ENCODE measurements at regions not wholly inside any gene's neighbourhood (a gene's known extent, or its start where the extent isn't known, plus 50 kb on each side); places are given as distances from the start of the nearest gene placed in this dataset.
"Not testable (repeated sequence)": the region's sequence is repeated elsewhere in the genome, so short reads cannot be mapped to it uniquely, and the experiment has no call there.

- DNase-seq (ENCODE audit: low spot score), result no peak
- intact Hi-C loops (cut with DNase I), result no loop called here
Observed at GRCh38 chr10:6692856-6693255, 112.8 kb upstream of the PRKCQ start.

- intact Hi-C loops (cut with DNase I), result no loop called here
- no peak for DNase-seq (ENCODE audit: low spot score)
Observed at GRCh38 chr10:6692103-6692502, 112.0 kb upstream of the PRKCQ start.

GRCh38 chr10:6689036-6689435, 109.0 kb upstream of the PRKCQ start:
- no peak for DNase-seq (ENCODE audit: low spot score)
- intact Hi-C loops (cut with DNase I), result no loop called here

- no peak for DNase-seq (ENCODE audit: low spot score)
- intact Hi-C loops (cut with DNase I), result no loop called here
Observed at GRCh38 chr10:6680735-6681134, 100.7 kb upstream of the PRKCQ start.

- intact Hi-C loops (cut with DNase I), result loop anchor here (10.0 kb wide), 2 partner anchors 264 to 736 kb away; partner anchors contain the start of gene SFMBT2
Observed at GRCh38 chr10:6678956-6679355, 98.9 kb upstream of the PRKCQ start.

GRCh38 chr10:6678211-6678803, 98.2 kb upstream of the PRKCQ start:
- DNase-seq (ENCODE audit: low spot score), result no peak
- intact Hi-C loops (cut with DNase I), result loop anchor here (10.0 kb wide), 2 partner anchors 264 to 736 kb away; partner anchors contain the start of gene SFMBT2

More at GRCh38 chr10:6678956-6679355, 98.9 kb upstream of the PRKCQ start:
- DNase-seq (ENCODE audit: low spot score), result no peak

- intact Hi-C loops (cut with DNase I), result loop anchor here (10.0 kb wide), 2 partner anchors 262 to 738 kb away; partner anchors contain the start of gene SFMBT2
- DNase-seq (ENCODE audit: low spot score), result not testable (repeated sequence)
Observed at GRCh38 chr10:6677129-6677528, 97.1 kb upstream of the PRKCQ start.

- intact Hi-C loops (cut with DNase I), result loop anchor here (10.0 kb wide), 2 partner anchors 259 to 741 kb away; partner anchors contain the start of gene SFMBT2
- no peak for DNase-seq (ENCODE audit: low spot score)
Observed at GRCh38 chr10:6674291-6674690, 94.2 kb upstream of the PRKCQ start.

- DNase-seq (ENCODE audit: low spot score), result no peak
Observed at GRCh38 chr10:6671976-6672375, 91.9 kb upstream of the PRKCQ start.

GRCh38 chr10:6669269-6669859, 89.3 kb upstream of the PRKCQ start:
- no peak for DNase-seq (ENCODE audit: low spot score)
- intact Hi-C loops (cut with DNase I), result no loop called here

More at GRCh38 chr10:6671976-6672375, 91.9 kb upstream of the PRKCQ start:
- intact Hi-C loops (cut with DNase I), result loop anchor here (10.0 kb wide), 2 partner anchors 257 to 743 kb away; partner anchors contain the start of gene SFMBT2

GRCh38 chr10:6667679-6668270, 87.7 kb upstream of the PRKCQ start:
- intact Hi-C loops (cut with DNase I), result no loop called here

GRCh38 chr10:6667150-6667549, 87.1 kb upstream of the PRKCQ start:
- intact Hi-C loops (cut with DNase I), result no loop called here
- no peak for DNase-seq (ENCODE audit: low spot score)

More at GRCh38 chr10:6667679-6668270, 87.7 kb upstream of the PRKCQ start:
- DNase-seq (ENCODE audit: low spot score), result no peak

- intact Hi-C loops (cut with DNase I), result no loop called here
Observed at GRCh38 chr10:6665847-6666246, 85.8 kb upstream of the PRKCQ start.

GRCh38 chr10:6660460-6660859, 80.4 kb upstream of the PRKCQ start:
- intact Hi-C loops (cut with DNase I), result no loop called here
- no peak for DNase-seq (ENCODE audit: low spot score)

More at GRCh38 chr10:6665847-6666246, 85.8 kb upstream of the PRKCQ start:
- DNase-seq (ENCODE audit: low spot score), result no peak

- intact Hi-C loops (cut with DNase I), result no loop called here
- DNase-seq (ENCODE audit: low spot score), result no peak
Observed at GRCh38 chr10:6659451-6659850, 79.4 kb upstream of the PRKCQ start.

- intact Hi-C loops (cut with DNase I), result no loop called here
Observed at GRCh38 chr10:6657669-6658068, 77.6 kb upstream of the PRKCQ start.

GRCh38 chr10:6657196-6657595, 77.1 kb upstream of the PRKCQ start:
- intact Hi-C loops (cut with DNase I), result no loop called here
- no peak for DNase-seq (ENCODE audit: low spot score)

More at GRCh38 chr10:6657669-6658068, 77.6 kb upstream of the PRKCQ start:
- no peak for DNase-seq (ENCODE audit: low spot score)

- intact Hi-C loops (cut with DNase I), result no loop called here
- no peak for DNase-seq (ENCODE audit: low spot score)
Observed at GRCh38 chr10:6654571-6654970, 74.5 kb upstream of the PRKCQ start.

GRCh38 chr10:6650586-6650985, 70.5 kb upstream of the PRKCQ start:
- intact Hi-C loops (cut with DNase I), result no loop called here
- DNase-seq (ENCODE audit: low spot score), result no peak

GRCh38 chr10:6649903-6650302, 69.8 kb upstream of the PRKCQ start:
- no peak for DNase-seq (ENCODE audit: low spot score)
- intact Hi-C loops (cut with DNase I), result no loop called here
